ENCODE measurements at regions not wholly inside any gene's neighbourhood (a gene's known extent, or its start where the extent isn't known, plus 50 kb on each side); places are given as distances from the start of the nearest gene placed in this dataset.

DNA sequence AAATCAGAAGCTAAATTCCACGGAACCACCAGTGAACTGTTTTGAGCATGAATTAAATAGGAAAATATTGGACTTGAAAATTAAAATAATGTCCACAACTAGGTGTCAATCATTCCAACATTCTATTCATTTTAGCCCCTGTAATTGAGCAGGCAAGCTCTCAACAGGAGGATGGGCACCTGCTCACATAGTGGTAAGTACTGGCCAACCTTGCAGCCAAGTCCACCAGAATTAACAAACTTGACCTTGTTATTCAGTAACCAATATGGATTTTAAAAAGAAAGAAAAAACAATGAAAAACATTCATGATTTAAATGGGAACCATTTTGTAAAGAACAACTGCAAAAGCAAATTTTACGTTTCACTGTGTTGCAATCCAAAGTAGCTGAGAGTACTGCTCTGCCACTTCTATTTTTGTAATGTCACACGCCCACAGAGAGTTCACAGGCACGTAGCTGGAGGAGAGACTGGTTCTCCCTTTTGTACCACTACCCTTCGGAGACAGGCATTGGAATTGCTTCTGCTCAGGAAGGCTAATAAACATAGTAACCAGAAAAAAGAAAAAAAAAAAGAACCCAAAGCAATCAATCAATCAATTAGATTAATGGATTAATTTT, 75.2 kb upstream of the F13A1 start:
- TF ChIP-seq EP300 (IDR thresholded peaks at IDR 0.05; ENCODE audit: borderline replicate concordance) (no peak), FOXM1 (IDR thresholded peaks at IDR 0.05; ENCODE audit: borderline replicate concordance, low read depth) (no peak), YY1 (IDR thresholded peaks at IDR 0.05; ENCODE audit: low read depth) (no peak), CEBPB (IDR thresholded peaks at IDR 0.05) (no peak), REST (IDR thresholded peaks at IDR 0.05; ENCODE audit: low read depth) (no peak), ZBTB7A (IDR thresholded peaks at IDR 0.05; ENCODE audit: low read depth) (no peak), RAD21 (IDR thresholded peaks at IDR 0.05; ENCODE audit: low read depth) (no peak), CREB1 (IDR thresholded peaks at IDR 0.05; ENCODE audit: low read depth) (no peak), NFIC (IDR thresholded peaks at IDR 0.05) (no peak), TEAD4 (IDR thresholded peaks at IDR 0.05) (no peak), EGR1 (IDR thresholded peaks at IDR 0.05) (no peak), TAF1 (IDR thresholded peaks at IDR 0.05; ENCODE audit: low read depth) (no peak)
- TF ChIP-seq, protein P1, sequence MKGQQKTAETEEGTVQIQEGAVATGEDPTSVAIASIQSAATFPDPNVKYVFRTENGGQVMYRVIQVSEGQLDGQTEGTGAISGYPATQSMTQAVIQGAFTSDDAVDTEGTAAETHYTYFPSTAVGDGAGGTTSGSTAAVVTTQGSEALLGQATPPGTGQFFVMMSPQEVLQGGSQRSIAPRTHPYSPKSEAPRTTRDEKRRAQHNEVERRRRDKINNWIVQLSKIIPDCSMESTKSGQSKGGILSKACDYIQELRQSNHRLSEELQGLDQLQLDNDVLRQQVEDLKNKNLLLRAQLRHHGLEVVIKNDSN (IDR thresholded peaks at IDR 0.05) = no peak
- TF ChIP-seq, protein P2, sequence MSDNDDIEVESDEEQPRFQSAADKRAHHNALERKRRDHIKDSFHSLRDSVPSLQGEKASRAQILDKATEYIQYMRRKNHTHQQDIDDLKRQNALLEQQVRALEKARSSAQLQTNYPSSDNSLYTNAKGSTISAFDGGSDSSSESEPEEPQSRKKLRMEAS (IDR thresholded peaks at IDR 0.05) = no peak
